Neural progenitor cell (in vitro differentiated cells): ENCODE measurements at regions not wholly inside any gene's neighbourhood (a gene's known extent, or its start where the extent isn't known, plus 50 kb on each side); places are given as distances from the start of the nearest gene placed in this dataset.

Source experiments
- CTCF ChIP-seq: fragments of 200-600 bp; sonication (generic); IDR thresholded peaks from 2 replicates; pipeline ENCODE4 v1.5.1; 2017; ENCODE audit warnings: antibody characterized with exemption, mild to moderate bottlenecking
- EZH2phosphoT487 ChIP-seq: fragments of 200-600 bp; sonication (generic); IDR thresholded peaks from 2 replicates; pipeline ENCODE4 v1.6.1; 2017; ENCODE audit warnings: antibody characterized with exemption

- TF ChIP-seq CTCF (no peak), EZH2phosphoT487 (no peak)
Observed at GRCh38 chr6:147099974-147100373, 104.2 kb upstream of the STXBP5 start.
